Neuronal stem cell (in vitro differentiated cells): ENCODE measurements at regions not wholly inside any gene's neighbourhood (a gene's known extent, or its start where the extent isn't known, plus 50 kb on each side); places are given as distances from the start of the nearest gene placed in this dataset.
A peak's percentile ranks its signal among the peaks of the same experiment; 100 is the strongest.

Source experiments
- DNase-seq: peaks from one replicate; pipeline ENCODE4 v3.0.0-alpha.2; 2013; ENCODE audit warnings: low spot score
- H2AFZ ChIP-seq: one replicate; pipeline ENCODE4 v1.6.1; 2013; ENCODE audit warnings: mild to moderate bottlenecking, low read length, inconsistent platforms
- H2AK5ac ChIP-seq: 2 replicates; pipeline ENCODE4 v1.6.1; 2013; ENCODE audit warnings: low read depth, mild to moderate bottlenecking, inconsistent platforms, low read length, moderate library complexity, mixed read lengths
- H2BK120ac ChIP-seq: 2 replicates; pipeline ENCODE4 v1.6.1; 2013; ENCODE audit warnings: low read depth, mild to moderate bottlenecking, inconsistent platforms, low read length, moderate library complexity, mixed read lengths
- H2BK12ac ChIP-seq: one replicate; pipeline ENCODE4 v1.6.1; 2013; ENCODE audit warnings: low read length, inconsistent platforms
- H2BK15ac ChIP-seq: 2 replicates; pipeline ENCODE4 v1.6.1; 2013; ENCODE audit warnings: mild to moderate bottlenecking, low read length, inconsistent platforms, mixed read lengths
- H2BK5ac ChIP-seq: one replicate; pipeline ENCODE4 v1.6.1; 2013; ENCODE audit warnings: inconsistent platforms, mild to moderate bottlenecking, low read length, moderate library complexity
- H3K14ac ChIP-seq: one replicate; pipeline ENCODE4 v1.6.1; 2013; ENCODE audit warnings: low read length, inconsistent platforms
- H3K18ac ChIP-seq: 2 replicates; pipeline ENCODE4 v1.6.1; 2013; ENCODE audit warnings: low read length, inconsistent platforms
- H3K23ac ChIP-seq: 2 replicates; pipeline ENCODE4 v1.6.1; 2013; ENCODE audit warnings: low read depth, mild to moderate bottlenecking, mixed read lengths, low read length, inconsistent platforms; ENCODE audit not compliant: poor library complexity
- H3K27ac ChIP-seq: replicated peaks from 3 replicates; pipeline ENCODE4 v1.5.1; 2013; ENCODE audit warnings: low read length, inconsistent platforms
- H3K27me3 ChIP-seq, 3 experiments: 2 replicates each; pipeline ENCODE4 v1.6.1; 2013; ENCODE audit warnings: low read length in 3 of 3, mild to moderate bottlenecking in 2 of 3, inconsistent platforms in 1 of 3, low read depth in 1 of 3, mixed read lengths in 1 of 3, moderate library complexity in 1 of 3; ENCODE audit not compliant: control insufficient read depth in 3 of 3, insufficient read depth in 3 of 3
- H3K36me3 ChIP-seq, 2 donors: replicated peaks in 1 of 2; 2 replicates each; pipeline ENCODE4 v1.6.1; 2013; ENCODE audit warnings: low read length in 2 of 2; ENCODE audit not compliant: control insufficient read depth in 2 of 2, insufficient read depth in 2 of 2
- H3K4ac ChIP-seq: 2 replicates; pipeline ENCODE4 v1.6.1; 2013; ENCODE audit warnings: inconsistent platforms, mild to moderate bottlenecking, low read length, moderate library complexity
- H3K4me1 ChIP-seq, 2 donors: 1 replicate in 1 of 2; 2 replicates in 1 of 2; pipeline ENCODE4 v1.6.1; 2013; ENCODE audit warnings: low read length in 2 of 2, low read depth in 1 of 2; ENCODE audit not compliant: control insufficient read depth in 2 of 2, insufficient read depth in 1 of 2
- H3K4me2 ChIP-seq: one replicate; pipeline ENCODE4 v1.6.1; 2013; ENCODE audit warnings: mild to moderate bottlenecking, low read length, inconsistent platforms; ENCODE audit not compliant: insufficient read depth, poor library complexity, severe bottlenecking
- H3K4me3 ChIP-seq, 2 donors: 2 replicates each; pipeline ENCODE4 v1.5.1; 2013; ENCODE audit warnings: low read length in 2 of 2, mild to moderate bottlenecking in 2 of 2, inconsistent platforms in 1 of 2, moderate library complexity in 1 of 2
- H3K79me1 ChIP-seq: one replicate; pipeline ENCODE4 v1.6.1; 2013; ENCODE audit warnings: low read depth, mild to moderate bottlenecking, inconsistent platforms, low read length, moderate library complexity
- H3K9ac ChIP-seq: one replicate; pipeline ENCODE4 v1.6.1; 2013; ENCODE audit warnings: mild to moderate bottlenecking, low read depth, low read length, inconsistent platforms; ENCODE audit not compliant: poor library complexity
- H3K9me3 ChIP-seq, 2 donors: replicated peaks in 1 of 2; 2 replicates each; pipeline versions ENCODE3 to v1.6.1; 2013; ENCODE audit warnings: low read length in 2 of 2, mild to moderate bottlenecking in 2 of 2, inconsistent platforms in 1 of 2, low read depth in 1 of 2, mixed read lengths in 1 of 2, moderate library complexity in 1 of 2; ENCODE audit not compliant: control insufficient read depth in 2 of 2, insufficient read depth in 1 of 2
- H4K8ac ChIP-seq: one replicate; pipeline ENCODE4 v1.6.1; 2013; ENCODE audit warnings: low read depth, mild to moderate bottlenecking, inconsistent platforms, low read length, moderate library complexity
- H4K91ac ChIP-seq: one replicate; pipeline ENCODE4 v1.6.1; 2013; ENCODE audit warnings: low read length, low read depth, mild to moderate bottlenecking, inconsistent platforms; ENCODE audit not compliant: poor library complexity
- WGBS, 2 donors: extraction: QIAGEN DNeasy Blood & Tissue Kit; methylation state at CpG; one replicate each; pipeline ENCODE4 v1.1.7; 2013; ENCODE audit warnings: missing lambda C conversion rate in 2 of 2, mixed read lengths in 1 of 2; ENCODE audit not compliant: insufficient read length in 2 of 2, insufficient replicate concordance in 1 of 2; ENCODE audit errors: extremely low coverage in 2 of 2; 5-methylcytosine and 5-hydroxymethylcytosine counted together

GRCh38 chr14:31950331-31950730, 126.8 kb upstream of the ARHGAP5 start:
- Histone ChIP-seq H3K4me1 (peaks cover 5 to 10% of the 10 kb centered on the region in 2 donors), H2BK15ac (no peak overlapping the region), H2AK5ac (no peak overlapping the region), H2BK12ac (no peak overlapping the region), H3K27ac (no peak overlapping the region), H3K36me3 (no peaks in the 10 kb centered on the region), H3K4me2 (no peak overlapping the region), H3K4ac (no peak overlapping the region), H2BK5ac (no peak overlapping the region), H4K8ac (no peak overlapping the region), H3K79me1 (no peaks in the 10 kb centered on the region), H3K4me3 (no peak overlapping the region), H3K14ac (no peak overlapping the region), H4K91ac (no peak overlapping the region), H3K27me3 (peaks cover 0 to 12% (median 0%) of the 10 kb centered on the region in 3 experiments), H2AFZ (peak overlapping the region; percentile 53), H3K18ac (no peak overlapping the region), H3K23ac (no peak overlapping the region), H3K9me3 (no peaks in the 10 kb centered on the region), H3K9ac (no peak overlapping the region), H2BK120ac (no peak overlapping the region)
- no peak for DNase-seq
- WGBS, 2 donors: no CpG with 5 or more reads among the region's 7 CpGs

GRCh38 chr14:31950764-31951637, 126.1 kb upstream of the ARHGAP5 start:
- Histone ChIP-seq H3K9me3 (no peaks in the 10 kb centered on the region), H3K4me1 (peaks cover 5 to 10% of the 10 kb centered on the region in 2 donors), H3K18ac (peak overlapping the region; percentile 39), H2BK12ac (no peak overlapping the region), H3K9ac (no peak overlapping the region), H2BK5ac (no peak overlapping the region), H4K8ac (no peak overlapping the region), H3K36me3 (no peaks in the 10 kb centered on the region), H4K91ac (no peak overlapping the region), H2BK120ac (no peak overlapping the region), H2BK15ac (no peak overlapping the region), H3K4me3 (no peak overlapping the region), H3K23ac (no peak overlapping the region), H3K27me3 (peaks cover 0 to 12% (median 0%) of the 10 kb centered on the region in 3 experiments), H2AFZ (peak overlapping the region; percentile 53), H3K27ac (no peak overlapping the region), H3K4me2 (peak overlapping the region; percentile 13), H3K79me1 (no peaks in the 10 kb centered on the region), H3K14ac (no peak overlapping the region), H3K4ac (no peak overlapping the region), H2AK5ac (no peak overlapping the region)
- no CpG with 5 or more reads among the region's 19 CpGs for WGBS, 2 donors
- DNase-seq: no peak

GRCh38 chr14:31951638-31951964, 125.5 kb upstream of the ARHGAP5 start:
- Histone ChIP-seq H2BK120ac (no peak overlapping the region), H3K9ac (no peak overlapping the region), H3K4me3 (no peak overlapping the region), H4K91ac (no peak overlapping the region), H2BK5ac (no peak overlapping the region), H3K14ac (no peak overlapping the region), H3K4me1 (peaks cover 5 to 10% of the 10 kb centered on the region in 2 donors), H3K4ac (no peak overlapping the region), H3K36me3 (no peaks in the 10 kb centered on the region), H3K27ac (no peak overlapping the region), H3K79me1 (no peaks in the 10 kb centered on the region), H4K8ac (no peak overlapping the region), H2AK5ac (no peak overlapping the region), H2BK15ac (no peak overlapping the region), H3K23ac (no peak overlapping the region), H3K18ac (peak overlapping the region; percentile 39), H2AFZ (peak overlapping the region; percentile 53), H3K4me2 (no peak overlapping the region), H3K27me3 (peaks cover 0 to 12% (median 0%) of the 10 kb centered on the region in 3 experiments), H2BK12ac (no peak overlapping the region), H3K9me3 (no peaks in the 10 kb centered on the region)
- WGBS, 2 donors: no CpG with 5 or more reads among the region's 4 CpGs
- DNase-seq: no peak

GRCh38 chr14:31952573-31952972, 124.5 kb upstream of the ARHGAP5 start:
- Histone ChIP-seq H4K91ac (no peak overlapping the region), H3K23ac (no peak overlapping the region), H3K9ac (no peak overlapping the region), H2BK5ac (no peak overlapping the region), H3K27me3 (peaks cover 0 to 12% (median 0%) of the 10 kb centered on the region in 3 experiments), H3K18ac (no peak overlapping the region), H2BK15ac (no peak overlapping the region), H3K4me1 (peaks cover 5 to 10% of the 10 kb centered on the region in 2 donors), H3K4me2 (no peak overlapping the region), H3K4me3 (no peak overlapping the region), H2BK12ac (no peak overlapping the region), H2AK5ac (no peak overlapping the region), H3K36me3 (no peaks in the 10 kb centered on the region), H2AFZ (no peak overlapping the region), H3K79me1 (no peaks in the 10 kb centered on the region), H3K14ac (no peak overlapping the region), H3K27ac (no peak overlapping the region), H3K4ac (no peak overlapping the region), H3K9me3 (peaks cover 0 to 5% of the 10 kb centered on the region in 2 donors), H4K8ac (no peak overlapping the region), H2BK120ac (no peak overlapping the region)
- no peak for DNase-seq
- WGBS, 2 donors: no CpG with 5 or more reads among the region's 1 CpG
